GM03348 (cell line): ENCODE measurements at regions not wholly inside any gene's neighbourhood (a gene's known extent, or its start where the extent isn't known, plus 50 kb on each side); places are given as distances from the start of the nearest gene placed in this dataset.

Source experiments
- DNase-seq: peaks from one replicate; pipeline ENCODE4 v3.0.0; 2012; ENCODE audit warnings: low spot score

DNA sequence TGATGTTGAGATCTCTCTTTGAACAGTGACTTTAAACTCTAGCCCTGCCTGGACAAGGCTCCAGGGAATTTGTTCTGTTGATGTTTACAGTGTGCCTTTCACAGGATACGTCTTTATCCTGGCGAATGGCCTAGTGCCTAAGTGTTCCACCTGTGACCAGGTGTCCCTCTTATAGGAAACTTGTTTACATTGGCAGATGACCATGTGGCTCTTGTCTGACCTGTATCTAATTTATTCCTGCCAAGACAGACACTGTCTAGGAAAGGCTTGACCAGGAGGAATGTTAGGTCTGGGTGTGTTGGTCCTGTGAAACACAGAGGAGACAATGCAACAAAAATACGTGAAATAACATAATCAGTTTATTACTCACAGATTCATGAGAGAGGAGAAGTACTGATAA lies 875.6 kb downstream of the METTL15 start:
- DNase-seq, result no peak

DNA sequence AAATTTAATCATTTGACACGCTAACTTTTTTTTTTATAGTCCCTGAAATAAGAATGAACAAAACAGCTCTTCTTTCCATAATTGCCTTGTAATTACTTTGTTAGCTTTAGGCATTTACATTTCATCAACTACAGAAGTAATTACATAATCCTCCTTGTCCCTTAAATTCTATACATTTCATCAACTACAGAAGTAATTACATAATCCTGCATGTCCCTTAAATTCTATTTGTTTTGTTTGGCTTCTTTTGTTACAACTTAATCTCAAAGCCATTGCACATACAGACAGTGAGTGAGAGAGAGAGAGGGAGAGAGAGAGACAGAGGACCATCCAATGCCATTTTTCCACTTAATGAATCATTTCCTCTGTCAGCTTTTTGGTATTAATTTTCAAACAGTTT lies 873.2 kb downstream of the METTL15 start:
- DNase-seq, result no peak

DNA sequence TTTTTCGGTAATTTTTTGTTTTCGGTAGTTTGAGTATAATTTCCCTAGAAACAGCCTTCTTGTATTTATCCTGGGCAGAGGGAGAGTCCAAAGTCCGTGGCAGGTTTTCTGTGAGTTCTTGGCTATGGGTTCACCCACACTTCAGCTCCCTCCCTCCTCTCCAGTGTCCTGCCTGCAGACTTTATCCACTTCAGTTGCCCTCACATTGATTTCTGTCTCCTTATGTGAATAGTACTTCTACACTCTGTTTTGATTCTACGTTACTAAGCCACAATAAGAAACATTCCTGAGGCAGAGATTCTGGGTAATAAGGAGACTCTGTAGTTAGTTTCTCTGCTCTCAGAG lies 868.6 kb downstream of the METTL15 start:
- DNase-seq, result no peak

DNA sequence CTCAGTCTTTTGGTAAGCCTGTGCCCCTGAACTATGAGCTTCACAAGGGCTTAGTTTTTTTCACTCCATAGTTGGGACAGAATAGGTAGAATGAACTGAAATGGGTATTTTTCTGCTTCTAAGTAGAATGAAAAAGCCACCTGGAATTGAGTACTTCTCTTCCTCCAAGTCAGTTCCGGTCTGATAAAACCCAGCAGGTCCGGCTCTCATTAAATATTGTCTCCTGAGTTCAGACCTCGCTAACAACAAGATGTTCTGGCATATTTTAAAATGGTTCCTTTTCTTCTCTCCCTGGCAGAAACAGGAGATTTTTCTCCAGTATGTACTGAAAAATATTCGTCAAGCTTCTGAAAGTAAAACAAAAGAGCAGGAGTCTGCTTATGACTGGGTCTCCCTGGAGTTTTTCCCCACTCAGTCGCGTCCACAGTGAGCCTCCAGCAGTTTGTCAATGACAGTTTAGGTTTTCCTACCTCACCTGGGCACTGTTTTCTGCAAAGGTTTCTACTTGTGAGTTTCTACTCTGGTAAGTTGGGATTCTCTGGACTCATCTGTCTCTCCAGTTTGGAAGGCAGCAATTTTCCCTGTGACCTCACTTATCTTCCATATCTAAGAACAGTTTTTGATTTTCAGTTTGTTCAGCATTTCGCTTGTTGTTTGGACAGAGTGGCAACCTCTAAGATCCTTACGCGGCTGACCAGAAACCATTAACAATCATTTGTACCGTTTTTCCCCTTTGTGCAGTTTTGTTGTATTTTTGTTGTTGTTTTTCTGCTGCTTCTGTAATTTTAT lies 868.0 kb downstream of the METTL15 start:
- DNase-seq, result no peak

DNA sequence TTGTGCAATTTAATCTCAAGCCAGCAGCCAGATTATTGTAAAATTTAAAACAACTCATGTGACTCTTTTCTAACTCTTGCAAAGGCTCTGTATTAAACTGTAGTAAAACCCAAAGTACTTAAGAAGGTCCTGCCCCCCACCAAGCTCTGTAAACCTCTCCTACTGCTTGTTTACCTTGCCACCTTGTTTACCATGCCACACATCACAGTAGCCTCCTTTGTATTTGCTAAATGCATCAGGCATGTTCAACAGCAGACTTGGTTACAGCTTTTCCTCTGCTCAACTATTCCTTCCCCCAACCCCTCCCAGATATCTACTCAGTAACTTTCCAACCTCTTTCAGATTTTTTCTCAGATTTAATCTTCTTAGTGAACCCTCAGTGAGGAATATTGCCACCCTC lies 861.6 kb downstream of the METTL15 start:
- DNase-seq, result no peak

DNA sequence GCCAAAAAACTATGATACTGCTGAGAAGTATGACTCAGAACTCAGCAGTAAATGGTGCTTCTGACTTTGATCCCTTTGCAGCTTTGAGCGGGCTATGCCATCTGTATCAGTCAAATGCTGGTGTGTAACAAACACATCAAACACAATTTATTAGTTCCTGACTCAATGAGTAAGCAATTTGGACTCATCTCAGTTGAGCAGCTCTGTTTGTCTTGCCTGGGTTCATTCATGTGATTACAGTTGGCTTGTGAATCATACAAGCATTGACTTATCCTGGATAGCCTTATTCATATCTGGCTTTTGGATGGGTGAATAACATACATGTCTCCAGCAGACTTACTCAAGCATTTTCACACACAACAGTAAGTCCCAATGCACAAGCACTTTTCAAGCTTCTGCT lies 858.8 kb downstream of the METTL15 start:
- no peak for DNase-seq

DNA sequence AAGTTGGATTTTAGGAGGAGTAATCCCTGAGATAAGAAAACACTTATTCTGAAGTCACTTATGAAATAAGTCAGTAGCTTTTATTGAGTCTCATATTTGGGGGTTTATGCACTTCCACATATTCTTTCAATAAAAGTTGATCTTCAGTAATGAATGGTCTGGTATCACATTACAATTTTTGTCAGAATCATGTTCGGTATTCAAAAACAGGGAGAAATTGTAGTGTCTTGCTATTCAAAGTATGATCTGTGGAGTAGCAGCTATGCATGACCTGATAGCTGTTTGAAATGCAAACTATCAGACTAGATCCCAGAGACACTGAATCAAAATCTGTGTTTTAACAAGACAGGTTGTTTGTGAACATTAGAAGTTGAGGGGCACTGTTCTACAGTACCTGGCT lies 857.6 kb downstream of the METTL15 start:
- no peak for DNase-seq

DNA sequence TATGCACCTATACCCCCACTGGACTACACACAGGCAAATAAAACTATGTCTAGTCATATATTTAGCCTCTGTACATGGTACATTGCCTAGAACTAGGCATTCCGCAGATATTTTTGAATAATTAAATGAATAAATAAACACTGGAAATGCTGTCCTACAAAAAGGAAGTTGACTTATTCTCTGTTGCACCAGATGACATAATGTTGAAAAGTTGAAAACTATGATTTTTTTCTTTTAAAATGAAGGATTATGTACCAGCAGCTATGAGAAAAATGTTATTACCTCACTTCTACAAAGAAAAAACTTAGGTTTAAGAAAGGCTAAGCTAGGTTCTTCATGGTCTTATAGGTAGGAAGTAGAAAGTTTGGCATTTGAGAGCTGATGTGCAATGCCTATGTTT lies 856.6 kb downstream of the METTL15 start:
- peak; percentile 21 for DNase-seq

DNA sequence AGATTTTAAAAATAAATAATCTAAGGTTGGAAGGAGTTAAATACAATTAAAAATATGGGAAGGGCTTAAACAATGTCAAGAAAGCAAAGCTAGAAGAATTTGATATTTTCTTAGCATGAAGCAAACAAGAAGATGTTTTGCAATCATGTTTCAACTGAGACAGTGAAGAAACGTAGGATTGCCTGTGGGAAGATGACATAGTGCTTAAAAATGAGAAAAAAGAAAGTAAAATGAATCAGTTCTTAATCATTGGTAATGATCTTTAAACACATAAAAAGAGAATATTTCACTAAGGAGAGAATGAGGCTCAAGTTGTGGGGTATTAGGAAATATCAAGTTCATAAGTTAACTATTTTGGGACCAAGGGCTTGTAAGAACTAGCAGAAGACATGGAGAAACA lies 855.0 kb downstream of the METTL15 start:
- DNase-seq, result peak; percentile 67

DNA sequence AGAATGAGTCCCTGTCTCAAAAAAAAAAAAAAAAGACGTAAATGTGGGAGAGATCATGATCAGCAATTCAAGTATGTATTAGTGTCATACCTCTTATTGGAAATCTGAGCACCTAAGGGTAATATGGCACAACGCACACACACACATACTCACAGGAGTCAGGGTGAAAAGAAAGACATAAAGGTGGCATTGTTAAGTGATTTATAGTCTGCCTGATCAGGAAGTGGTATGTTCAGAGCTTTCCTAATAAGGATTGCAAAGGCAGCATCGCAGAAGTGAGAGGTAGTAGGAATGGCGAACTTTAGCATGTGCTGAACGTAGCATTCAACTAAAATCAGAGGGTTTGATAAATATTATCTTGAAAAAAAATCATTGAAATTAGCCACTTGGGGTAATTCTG lies 854.3 kb downstream of the METTL15 start:
- DNase-seq, result no peak

DNA sequence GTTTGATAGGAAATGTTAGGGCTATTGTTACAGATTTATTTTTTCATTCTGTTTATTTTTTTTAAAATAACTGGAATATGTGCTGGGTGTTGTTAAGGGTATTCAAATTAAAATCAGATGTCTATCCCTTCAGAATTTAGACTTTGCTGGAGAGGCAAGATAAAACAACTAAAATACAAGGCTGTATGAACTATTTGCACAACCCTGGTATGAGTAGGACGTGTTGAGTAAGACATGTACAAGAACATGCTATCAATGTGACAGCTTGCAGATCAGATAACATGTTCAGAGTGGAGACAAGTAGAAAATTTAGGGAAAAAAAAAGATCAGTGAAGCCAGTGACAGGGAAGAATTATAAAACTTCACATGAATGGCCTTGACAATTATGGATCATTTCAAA lies 853.5 kb downstream of the METTL15 start:
- DNase-seq, result no peak

DNA sequence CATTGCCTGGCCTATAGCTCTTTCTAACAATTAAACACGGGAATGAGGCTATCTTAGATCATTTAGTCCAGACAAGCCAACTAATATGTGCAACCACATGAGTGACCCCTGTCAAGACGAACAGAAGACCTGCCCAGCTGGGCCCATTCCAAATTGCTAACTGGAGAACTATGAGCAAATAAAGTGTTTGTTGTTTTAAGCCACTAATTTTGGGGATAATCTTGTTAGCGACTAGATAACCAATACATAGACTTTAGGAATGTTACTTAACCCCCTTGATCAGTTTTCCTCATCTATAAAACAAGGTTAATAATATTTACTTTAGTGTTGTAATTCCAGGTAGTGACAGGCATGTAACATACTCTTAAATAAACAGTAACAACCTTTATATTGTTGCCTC lies 848.3 kb downstream of the METTL15 start:
- no peak for DNase-seq

DNA sequence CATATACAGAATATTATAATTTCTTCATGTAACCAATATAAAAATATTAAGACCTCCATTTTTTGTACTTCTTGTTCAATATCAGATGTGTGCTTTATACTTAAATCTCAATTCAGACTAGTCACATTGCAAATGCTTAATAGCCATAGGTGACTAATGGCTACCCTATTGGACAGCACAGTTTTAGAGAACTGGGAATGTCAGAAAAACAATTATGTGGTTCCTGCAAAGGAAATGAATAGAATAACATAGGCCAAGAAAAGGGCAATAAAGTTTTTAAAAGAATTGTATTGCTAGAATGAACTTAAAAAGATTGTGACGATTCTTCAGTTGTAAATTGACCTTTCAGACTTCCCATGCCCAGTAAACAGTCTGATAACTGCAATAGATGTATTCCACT lies 843.0 kb downstream of the METTL15 start:
- DNase-seq, result no peak

DNA sequence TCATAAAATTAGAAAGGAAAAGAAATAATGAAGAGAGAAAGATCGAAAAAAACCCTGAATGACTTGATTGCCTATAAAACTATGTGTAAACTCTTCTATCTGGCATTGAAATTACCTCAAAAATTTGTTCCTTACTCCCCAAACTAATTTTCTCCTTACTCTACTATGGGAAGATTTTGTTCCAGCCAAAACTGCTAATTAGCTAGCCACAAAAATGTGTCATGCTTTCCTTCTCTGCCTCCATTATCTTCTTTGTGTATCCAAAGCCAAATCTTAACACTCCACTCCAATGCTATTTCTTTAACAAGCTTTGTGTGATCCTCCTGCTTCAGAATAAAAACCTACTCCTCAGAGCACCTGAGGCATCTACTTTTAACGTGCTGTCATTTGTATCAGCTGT lies 831.2 kb downstream of the METTL15 start:
- DNase-seq, result peak; percentile 23

DNA sequence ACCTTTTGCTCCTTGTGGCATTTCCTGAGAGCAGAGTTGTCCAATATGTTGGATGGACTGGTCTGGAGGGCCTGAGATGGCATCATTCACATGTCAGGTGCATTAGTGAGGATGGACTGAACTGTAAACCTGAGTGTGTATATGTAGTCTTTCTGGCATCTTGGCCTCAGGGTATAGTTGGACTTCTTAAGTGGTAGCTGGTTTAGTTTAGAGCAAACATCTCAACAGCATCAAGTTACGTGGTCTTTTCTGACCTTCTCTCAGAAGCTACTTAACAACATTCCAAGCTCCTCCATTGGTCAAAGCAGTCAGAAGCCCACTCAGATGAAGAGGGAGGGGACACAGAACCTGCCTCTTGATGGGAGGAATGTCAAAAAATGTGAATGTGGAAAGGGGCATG lies 829.9 kb downstream of the METTL15 start:
- DNase-seq, result no peak

DNA sequence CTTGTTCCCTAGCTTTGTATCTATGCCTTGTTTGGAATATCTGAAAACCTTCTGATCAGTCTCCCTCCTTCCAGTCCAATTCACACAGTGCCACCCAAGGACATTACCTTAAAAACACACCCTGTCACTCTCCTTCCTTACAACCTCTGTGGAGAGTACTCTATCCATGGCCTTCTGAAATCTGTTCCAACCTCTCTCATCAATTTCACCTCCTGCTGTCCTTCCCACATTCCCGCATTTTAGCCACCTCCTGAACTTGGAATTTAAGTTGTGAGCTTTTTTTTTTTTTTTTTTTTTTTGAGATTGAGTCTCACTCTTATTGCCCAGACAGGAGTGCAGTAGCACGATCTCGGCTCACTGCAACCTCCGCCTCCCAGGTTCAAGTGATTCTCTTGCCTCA lies 824.8 kb downstream of the METTL15 start:
- no peak for DNase-seq

DNA sequence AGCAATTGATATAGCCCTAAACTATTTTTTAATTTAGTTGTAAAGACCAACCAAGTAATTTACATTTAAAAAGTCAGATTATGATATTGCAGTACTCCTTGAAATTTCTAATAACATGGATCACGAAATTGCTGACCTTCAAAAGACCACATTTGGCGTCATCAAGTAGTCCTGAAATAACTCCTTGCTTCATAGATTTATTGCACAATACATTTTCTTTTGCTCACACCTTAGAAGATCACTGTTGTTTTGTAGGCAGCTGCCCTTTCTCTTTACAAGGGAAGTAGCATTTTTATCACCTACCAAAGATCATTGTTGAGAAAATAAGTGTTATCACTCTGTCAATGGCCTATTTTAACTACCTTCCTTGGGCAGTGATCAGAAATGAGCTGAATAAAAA lies 815.8 kb downstream of the METTL15 start:
- DNase-seq, result no peak

DNA sequence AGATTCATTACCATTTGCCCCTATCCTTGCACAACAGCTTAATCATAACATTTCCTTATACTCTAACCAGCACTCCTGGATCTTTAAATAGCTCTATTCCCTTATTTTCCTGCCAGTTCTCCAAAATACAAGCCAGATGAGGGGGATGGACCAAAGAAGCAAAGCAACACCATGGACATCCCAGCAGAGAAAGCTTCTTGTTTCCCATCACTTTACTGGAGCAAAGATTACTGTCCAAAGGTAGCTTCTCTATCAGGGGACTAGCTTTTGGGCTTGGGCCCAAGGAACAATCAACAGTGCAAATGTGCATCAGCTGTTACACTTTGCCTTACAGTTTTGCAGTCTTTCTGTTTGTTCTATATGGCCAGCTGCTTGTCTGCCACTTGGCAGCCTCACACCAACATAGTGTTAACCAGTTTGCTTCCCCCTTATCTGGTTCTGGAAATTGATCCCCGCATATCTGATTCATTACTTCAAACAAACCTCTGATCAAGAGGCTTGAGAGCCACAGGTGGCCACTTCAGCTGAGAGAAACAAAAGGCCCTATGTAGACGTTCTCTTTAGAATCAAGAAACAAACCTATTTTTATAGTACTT lies 814.3 kb downstream of the METTL15 start:
- DNase-seq, result no peak

DNA sequence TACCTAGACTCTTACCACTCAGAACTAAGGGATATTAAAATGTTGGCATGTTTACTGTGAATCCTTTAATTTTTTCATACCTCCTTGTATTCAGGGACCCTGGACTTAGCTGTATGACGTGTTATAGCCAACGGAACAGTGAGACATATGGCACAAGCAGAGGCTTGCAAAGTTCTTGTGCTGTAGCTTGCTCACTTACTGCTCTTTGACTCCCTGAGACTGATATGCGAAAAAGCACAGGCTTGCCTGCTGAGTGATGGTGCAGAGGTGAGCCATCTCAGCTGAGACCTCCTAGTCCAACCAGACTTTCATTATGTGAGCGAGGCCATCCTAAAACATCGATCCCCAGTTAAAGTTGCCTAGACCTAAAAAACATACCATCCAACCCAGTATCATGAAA lies 811.0 kb downstream of the METTL15 start:
- no peak for DNase-seq

DNA sequence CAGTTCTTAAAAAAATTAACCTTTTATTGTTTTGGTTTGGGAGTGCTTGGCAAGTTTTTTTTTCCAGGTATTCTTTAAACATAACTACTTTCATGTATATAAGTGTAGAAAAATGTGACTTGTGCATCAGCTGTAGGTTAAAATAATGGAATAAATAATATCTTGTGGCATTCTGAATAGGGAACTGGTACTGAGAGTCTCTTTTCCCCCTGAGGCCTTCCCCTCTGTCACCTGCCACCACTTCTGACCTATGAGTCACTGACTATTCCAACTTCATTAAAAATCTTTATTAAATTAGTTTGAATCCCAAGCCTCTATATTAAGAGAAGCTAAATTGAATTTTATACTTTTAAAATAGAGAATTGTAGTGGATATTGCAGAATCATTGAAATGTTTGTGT lies 805.7 kb downstream of the METTL15 start:
- no peak for DNase-seq

DNA sequence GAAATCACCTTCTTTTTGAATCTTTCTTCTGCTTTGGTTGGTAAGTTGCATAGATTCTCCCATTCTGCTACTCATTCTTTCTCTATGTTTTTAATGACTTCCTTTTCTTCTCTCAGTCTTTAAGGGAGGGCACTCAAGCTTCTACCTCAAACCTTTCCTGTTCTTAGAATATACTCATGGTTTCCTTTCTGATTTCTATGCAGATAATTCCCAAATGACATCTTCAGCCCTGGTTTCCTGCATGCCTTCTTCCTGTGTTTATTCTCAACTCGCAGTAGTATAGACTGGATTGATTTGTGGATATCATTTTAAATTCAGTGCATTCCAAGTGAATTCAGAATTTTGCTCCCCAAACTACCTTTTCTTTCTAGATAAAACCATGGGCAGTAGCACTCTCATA lies 803.6 kb downstream of the METTL15 start:
- DNase-seq, result no peak

DNA sequence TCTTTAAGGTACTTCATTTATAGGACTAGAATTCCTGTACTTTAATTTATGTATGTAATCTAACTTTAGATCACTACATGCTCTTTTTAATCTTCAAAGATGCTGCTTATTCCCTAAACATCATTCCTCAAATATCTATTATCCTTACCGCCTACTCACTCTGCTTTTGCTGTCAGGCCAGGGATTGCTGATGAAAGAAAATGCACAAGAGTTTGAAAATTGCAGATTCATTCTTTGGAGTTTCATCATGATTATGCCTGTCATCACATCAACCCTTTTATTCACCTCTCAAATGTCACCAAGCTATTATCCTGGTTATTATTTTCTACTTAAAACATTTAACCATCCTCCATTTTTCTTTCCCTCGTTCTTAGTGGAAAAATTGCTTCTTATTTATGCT lies 802.7 kb downstream of the METTL15 start:
- DNase-seq, result no peak

DNA sequence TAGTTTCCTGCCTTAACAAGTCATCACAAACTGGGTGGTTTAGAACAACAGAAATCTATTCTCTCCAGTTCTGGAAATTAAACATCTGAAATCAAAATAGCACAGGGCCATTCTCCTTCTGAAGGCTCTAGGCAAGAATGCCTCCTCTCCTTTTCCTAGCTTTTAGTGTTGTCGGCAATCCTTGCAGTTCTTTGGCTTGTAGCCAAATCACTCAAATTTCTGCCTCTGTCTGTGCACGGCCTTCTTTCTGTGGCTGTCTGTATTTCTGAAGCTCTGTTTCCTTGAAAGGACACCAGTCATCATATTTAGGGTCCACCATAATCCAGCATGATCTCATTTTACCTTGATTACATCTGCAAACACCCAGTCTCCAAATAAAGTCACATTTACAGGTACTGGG lies 795.5 kb downstream of the METTL15 start:
- no peak for DNase-seq

DNA sequence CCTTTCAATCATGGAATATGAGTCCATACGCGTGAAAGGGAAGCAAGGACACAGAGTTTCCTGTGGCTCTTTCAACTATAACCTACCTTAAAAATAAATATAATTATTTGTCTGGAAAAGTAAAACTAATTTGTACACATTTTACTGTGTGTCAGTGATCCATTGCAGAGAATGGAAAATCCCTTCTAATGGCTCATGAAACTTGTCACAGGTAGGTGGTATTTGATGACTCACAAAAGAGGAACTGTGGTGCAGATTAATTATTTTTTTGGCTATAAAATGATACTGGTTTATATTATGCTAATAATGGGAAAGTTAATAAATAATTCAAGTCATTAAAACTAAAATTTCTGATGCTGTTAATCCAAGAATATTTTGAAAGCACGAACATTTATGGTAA lies 792.2 kb downstream of the METTL15 start:
- DNase-seq, result no peak
